ENCODE measurements at regions not wholly inside any gene's neighbourhood (a gene's known extent, or its start where the extent isn't known, plus 50 kb on each side); places are given as distances from the start of the nearest gene placed in this dataset.
A peak's percentile ranks its signal among the peaks of the same experiment; 100 is the strongest.
"Not testable (repeated sequence)": the region's sequence is repeated elsewhere in the genome, so short reads cannot be mapped to it uniquely, and the experiment has no call there.

DNA sequence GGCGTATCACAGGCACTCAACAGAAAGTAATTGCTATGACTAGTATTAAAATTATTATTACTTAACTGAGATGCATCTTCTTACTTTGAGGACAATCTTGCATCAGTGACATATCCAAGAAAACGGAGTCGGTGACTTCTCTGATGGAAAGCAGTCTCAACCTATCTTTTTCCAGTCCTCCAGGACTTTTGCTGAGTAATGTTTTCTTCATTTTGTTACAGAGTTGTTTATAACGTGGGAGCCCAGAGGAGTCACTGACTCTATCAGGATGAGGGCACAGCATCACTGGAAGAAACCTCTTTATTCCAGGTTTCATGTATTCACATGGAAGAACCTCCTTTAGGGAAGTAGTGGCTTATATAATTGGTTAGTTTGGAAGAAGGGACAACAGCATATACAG lies 51.5 kb upstream of the MELK start:
- DNase-seq = no peak

DNA sequence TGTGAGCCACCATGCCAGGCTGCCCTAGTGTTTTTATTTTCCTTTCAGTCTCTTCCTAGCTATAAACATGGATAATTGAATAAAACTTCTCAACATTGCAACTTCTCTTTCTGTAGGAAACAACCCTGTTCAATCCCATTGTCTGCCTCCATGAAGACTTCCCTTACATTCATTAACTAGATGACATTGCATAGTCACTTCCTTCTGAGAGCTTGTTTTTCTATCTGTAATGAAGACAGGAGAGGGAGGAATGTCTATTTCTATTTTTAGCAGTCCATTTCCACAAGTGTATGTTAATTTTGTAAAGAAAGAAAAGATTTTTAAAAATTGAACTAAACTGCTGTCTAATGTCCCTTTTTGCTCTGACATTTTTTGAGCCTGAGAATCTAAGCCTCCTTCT lies 55.6 kb upstream of the MELK start:
- DNase-seq = no peak

- no peak for DNase-seq
Observed at GRCh38 chr9:36504156-36504555, 68.5 kb upstream of the MELK start.

- DNase-seq = no peak
Observed at GRCh38 chr9:36503172-36504088, 69.3 kb upstream of the MELK start.

DNA sequence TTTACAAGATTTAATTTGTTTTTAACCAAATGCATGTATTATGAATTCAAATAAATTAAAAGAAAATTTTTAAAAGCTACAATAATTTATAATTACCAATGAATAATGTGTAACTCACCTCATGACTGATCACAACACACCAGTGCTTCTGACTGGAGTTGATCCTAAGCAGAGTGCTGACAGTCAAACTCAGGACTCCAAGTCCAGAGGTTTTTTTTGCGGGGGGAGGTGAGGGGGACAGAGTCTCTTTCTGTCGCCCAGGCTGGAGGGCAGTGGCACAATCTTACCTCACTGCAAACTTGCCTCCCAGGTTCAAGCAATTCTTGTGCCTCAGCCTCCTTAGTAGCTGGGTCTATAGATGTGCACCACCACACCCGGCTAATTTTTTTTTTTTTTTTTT lies 71.0 kb upstream of the MELK start:
- no peak for DNase-seq

DNA sequence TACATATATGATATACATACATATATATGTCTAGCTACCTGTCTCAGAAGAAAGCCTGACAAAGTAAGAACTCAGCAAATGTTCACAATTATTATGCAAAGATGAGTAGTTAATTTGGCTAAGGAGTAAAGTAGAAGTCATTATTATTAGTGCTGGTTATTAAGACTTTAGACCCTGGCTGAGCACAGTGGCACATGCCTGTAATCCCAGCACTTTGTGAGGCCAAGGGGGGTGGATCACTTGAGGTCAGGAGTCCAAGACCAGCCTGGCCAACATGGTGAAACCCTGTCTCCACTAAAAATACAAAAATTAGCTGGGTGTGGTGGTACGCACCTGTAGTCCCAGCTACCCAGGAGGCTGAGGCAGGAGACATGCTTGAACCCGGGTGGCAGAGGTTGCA lies 71.8 kb upstream of the MELK start:
- DNase-seq = not testable (repeated sequence)

- DNase-seq = no peak
Observed at GRCh38 chr9:36499174-36499890, 73.4 kb upstream of the MELK start.

DNA sequence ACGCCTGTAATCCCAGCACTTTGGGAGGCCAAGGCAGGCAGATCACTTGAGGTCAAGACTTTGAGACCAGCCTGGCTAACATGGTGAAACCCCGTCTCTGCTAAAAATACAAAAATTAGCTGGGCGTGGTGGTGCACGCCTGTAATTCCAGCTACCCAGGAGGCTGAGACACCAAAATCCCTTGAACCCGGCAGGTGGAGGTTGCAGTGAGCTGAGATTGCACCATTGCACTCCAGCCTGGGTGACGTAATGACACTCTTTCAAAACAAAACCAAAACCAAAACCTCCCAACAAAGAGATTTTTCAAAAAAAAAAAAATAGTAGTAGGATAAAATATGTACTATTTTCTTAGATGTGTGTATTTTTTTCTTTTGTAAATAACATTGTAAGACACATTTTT lies 79.1 kb upstream of the MELK start:
- not testable (repeated sequence) for DNase-seq

DNA sequence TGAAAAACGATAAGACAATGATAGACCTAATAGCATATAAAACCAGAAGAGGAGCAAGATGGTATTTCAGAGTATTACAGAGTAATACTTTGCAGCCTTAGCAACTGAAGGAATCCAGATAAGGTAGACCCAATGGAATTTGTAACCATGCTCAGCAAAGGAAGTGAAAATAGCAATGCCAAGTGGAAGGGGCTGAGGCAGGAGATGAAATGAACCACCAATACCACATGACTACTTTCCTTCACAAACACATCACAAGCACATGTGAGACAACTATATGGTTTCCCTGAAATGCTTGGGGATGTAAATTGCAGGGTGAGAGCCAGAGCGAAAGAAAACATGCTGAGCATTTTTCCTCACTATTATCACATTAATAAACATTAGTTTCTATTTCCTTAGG lies 79.8 kb upstream of the MELK start:
- no peak for DNase-seq

- no peak for DNase-seq
Observed at GRCh38 chr9:36489453-36489852, 83.2 kb upstream of the MELK start.

DNA sequence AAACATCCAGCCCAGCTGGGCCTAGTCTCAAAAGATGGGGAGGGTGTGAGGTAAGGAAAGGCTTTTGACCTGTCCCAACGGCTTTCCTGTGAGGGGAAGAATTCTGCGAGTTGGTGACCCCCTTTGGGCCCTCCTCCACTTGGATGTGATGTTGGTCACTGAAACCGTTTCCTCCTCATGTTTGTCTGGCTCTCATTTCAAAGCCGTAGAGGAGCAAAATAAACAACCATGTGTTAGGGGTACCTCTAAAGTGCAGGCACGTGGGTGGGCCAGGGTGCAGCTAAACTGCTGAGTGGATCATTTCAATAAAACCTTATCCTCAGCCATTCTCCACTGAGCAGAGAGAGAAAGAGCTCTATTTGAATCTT lies 84.3 kb upstream of the MELK start:
- no peak for DNase-seq

DNA sequence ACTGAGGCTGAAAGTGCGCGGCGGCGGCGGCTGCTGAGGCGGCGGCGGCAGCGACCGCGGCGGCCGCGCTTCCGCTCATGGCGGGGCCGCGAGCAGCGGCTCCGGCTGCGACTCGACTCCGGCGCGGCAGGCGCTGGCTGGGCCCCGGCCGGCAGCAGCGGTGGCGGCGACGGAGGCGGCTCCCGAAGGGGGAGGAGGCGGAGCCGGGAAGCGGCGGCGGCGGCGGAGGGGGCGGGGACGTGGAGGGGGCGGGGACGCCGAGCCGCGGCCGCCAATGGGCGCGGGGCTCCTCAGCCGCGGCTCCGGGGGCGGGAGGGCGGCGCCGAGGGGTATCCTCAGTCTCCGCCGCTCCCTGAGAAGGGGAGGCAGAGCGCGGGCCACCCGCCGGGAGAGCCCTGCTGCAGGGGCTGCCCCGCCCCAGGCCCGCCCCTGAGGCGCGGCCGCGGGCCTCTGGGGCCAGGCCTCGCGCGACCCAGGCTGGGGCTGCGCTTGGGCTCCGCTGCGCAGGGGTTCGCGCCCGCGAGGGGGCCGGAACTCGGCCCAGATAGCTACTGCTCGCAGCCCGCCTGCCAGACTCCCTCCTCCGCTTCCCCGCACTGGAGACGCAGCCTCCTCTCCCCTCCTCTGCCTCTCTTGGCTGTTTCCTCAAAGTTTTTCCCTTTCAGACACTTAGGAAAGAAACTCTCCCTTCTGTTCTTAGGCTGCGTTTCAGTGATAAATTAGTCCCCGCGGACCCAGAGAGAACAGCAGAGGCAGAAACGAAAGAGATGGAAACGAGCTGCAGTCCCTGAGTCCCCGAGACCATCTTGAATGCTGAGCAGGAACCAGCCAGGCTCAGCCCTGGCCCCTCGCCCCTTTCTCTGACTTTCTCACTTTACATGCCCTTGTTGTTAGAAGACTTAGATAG lies 85.0 kb upstream of the MELK start:
- peak; percentile 91 for DNase-seq

DNA sequence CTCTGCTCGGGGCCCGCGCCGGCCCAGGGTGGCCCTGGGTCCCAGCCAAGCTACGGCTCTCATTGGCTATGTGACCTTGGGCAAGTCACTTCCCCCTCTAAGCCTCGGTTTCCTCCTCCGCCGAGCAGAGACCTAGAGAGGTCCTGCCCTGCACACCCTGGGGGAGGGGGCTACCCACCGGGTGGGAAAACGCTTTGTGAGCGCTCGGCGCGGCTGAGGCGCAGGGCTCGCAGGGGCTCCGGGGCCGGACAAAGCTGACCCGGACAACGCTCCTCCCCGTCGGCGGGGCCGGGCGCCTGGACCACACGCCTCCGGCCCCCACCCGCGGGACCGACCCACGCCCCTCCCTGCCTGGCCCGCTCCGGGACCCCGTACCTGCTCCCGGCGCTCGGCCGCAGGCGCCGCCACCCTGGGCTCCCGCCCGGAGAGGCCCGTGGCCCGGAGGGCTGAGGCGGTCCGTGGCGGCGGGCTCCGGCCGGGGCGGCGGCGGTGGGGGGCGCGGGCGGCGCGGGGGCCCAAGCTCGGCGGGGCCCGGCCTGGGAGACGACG lies 85.7 kb upstream of the MELK start:
- peak; percentile 69 for DNase-seq

GRCh38 chr9:36486329-36486932 lies 86.3 kb upstream of the MELK start:
- DNase-seq = peak; percentile 52

DNA sequence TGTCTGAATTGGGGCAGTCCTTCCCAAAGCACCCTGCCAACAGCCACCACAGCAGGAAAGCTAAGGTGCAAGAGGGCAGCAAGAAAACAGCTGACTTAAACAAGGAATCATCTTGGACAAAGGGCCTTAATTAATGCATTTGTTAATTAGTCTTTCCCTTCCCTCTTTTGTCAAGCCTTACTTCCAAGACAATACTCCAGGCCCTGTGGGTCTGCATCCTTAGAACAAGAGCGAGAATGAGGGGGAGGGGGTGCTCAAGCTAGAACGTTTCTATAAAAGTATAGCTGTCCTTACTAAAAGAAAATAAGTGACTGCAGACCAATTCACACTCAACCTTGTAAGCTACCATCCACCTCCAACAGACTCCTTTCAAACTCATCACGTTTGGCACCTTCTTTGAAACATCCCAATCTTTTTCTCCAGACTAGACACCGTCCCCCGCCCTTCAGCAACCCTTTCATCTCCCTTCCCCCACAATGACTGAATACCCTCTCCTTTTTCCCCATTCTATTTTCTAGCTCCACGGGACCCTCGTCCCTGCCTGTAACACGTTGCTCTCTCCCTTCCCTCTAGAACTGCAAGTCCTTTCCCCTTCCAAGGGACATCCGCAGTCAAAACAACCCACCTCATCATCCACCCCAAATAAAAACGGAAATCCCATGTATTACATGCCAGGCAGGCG lies 85.7 kb upstream of the RNF38 start:
- DNase-seq = no peak

DNA sequence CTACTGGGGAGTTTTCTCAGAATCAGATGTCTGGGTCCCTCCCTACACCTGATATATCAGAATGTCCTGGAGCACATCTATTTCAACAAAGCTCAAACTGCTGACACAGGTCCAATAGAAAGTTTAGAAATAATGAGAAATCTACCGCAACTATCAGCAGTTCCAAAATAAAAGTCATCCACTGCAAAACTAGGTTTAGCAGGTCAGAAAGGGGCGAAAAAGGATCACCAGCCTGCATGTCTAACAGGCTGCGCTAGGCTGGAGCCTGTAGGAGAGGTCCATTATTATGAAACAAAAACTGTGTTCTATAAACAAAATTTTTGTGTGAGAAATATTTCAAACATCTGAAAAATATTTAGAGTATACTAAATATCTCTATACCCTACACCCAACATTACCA lies 84.1 kb upstream of the RNF38 start:
- DNase-seq = no peak

- peak; percentile 41 for DNase-seq
Observed at GRCh38 chr9:36479101-36479500, 79.0 kb upstream of the RNF38 start.

- no peak for DNase-seq
Observed at GRCh38 chr9:36471359-36471758, 71.3 kb upstream of the RNF38 start.

GRCh38 chr9:36470643-36471290 lies 70.7 kb upstream of the RNF38 start:
- peak; percentile 59 for DNase-seq

DNA sequence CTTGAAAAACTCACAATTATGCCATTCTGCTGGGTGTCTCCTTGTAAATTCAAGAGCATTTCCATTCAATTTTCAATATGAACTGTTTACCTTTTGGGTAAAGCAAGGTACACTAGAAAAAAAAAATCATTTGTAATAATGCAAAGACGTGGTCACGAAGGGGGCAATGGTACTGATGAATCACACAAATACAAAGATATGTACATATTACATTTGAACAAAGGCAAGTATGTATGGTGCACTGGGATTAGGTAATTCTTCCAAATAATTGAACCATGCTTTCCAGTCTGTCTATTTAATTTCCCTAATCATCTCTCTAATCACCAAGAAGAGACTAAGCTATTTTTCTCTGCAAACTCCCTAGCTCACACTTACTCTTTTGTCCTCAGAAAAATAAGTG lies 63.4 kb upstream of the RNF38 start:
- no peak for DNase-seq

DNA sequence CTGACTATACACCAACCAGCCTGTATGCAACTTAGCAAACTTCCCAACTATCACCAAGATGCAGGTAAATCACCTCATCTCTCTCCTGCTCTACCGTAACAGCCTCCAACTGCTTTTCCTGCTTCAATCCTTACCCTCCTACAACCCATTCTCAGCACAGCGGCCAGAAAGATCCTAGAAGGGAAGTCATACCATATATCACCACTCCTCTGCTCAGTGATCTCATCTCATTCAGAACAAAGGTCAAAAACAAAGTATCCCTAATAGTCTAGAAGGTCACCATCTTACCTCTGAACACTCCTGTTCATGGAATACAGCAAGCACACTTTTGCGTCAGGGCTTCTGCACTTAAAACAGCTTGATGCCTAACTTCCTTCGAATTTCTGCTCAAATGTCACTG lies 62.2 kb upstream of the RNF38 start:
- no peak for DNase-seq

All from hematopoietic multipotent progenitor cell treated with erythropoietin and hydrocortisone succinate and interleukin-3 and kit ligand, for 8 days (in vitro differentiated cells).